ENCODE measurements at regions not wholly inside any gene's neighbourhood (a gene's known extent, or its start where the extent isn't known, plus 50 kb on each side); places are given as distances from the start of the nearest gene placed in this dataset.
"Not testable (repeated sequence)": the region's sequence is repeated elsewhere in the genome, so short reads cannot be mapped to it uniquely, and the experiment has no call there.

GRCh38 chr13:87570669-87571068 is 100.5 kb upstream of the SLITRK5 start:
- no peak for DNase-seq (ENCODE audit: low read depth)
- TF ChIP-seq, protein P1, sequence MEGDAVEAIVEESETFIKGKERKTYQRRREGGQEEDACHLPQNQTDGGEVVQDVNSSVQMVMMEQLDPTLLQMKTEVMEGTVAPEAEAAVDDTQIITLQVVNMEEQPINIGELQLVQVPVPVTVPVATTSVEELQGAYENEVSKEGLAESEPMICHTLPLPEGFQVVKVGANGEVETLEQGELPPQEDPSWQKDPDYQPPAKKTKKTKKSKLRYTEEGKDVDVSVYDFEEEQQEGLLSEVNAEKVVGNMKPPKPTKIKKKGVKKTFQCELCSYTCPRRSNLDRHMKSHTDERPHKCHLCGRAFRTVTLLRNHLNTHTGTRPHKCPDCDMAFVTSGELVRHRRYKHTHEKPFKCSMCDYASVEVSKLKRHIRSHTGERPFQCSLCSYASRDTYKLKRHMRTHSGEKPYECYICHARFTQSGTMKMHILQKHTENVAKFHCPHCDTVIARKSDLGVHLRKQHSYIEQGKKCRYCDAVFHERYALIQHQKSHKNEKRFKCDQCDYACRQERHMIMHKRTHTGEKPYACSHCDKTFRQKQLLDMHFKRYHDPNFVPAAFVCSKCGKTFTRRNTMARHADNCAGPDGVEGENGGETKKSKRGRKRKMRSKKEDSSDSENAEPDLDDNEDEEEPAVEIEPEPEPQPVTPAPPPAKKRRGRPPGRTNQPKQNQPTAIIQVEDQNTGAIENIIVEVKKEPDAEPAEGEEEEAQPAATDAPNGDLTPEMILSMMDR (IDR thresholded peaks at IDR 0.05; ENCODE audit: insufficient read depth, low read depth, low read length, missing control alignments), result no peak
- no peak overlapping the region for H3K4me3 ChIP-seq (ENCODE audit: low read depth, low read length)

DNA sequence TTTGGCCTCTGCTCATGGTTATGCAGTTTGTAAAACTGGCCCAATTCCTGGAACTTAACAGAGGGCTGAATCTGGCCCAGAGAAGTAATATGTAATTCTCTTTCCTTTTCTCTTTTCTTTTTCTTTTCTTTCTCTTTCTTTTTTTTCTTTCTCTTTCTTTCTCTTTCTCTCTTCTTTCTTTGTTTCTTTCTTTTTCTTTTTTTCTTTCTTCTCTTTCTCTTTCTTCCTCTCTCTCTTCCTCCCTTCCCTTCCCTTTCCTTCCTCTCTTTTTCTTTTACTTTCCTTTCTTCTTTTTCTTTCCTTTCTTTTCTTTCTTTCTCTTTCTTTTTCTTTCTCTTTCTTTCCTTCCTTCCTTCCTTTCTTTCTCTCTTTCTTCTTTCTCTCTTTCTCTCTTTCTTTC is 88.8 kb upstream of the SLITRK5 start:
- DNase-seq (ENCODE audit: low read depth), result no peak
- TF ChIP-seq, protein P1 (IDR thresholded peaks at IDR 0.05; ENCODE audit: insufficient read depth, low read depth, low read length, missing control alignments), result no peak
- H3K4me3 ChIP-seq (ENCODE audit: low read depth, low read length), result no peak overlapping the region

GRCh38 chr13:87590518-87590917 is 80.7 kb upstream of the SLITRK5 start:
- TF ChIP-seq, protein P1 (IDR thresholded peaks at IDR 0.05; ENCODE audit: insufficient read depth, low read depth, low read length, missing control alignments), result no peak
- H3K4me3 ChIP-seq (ENCODE audit: low read depth, low read length), result no peak overlapping the region
- DNase-seq (ENCODE audit: low read depth), result no peak

GRCh38 chr13:87604437-87604836 is 66.7 kb upstream of the SLITRK5 start:
- not testable (repeated sequence) for H3K4me3 ChIP-seq (ENCODE audit: low read depth, low read length); DNase-seq (ENCODE audit: low read depth)

- no peak for DNase-seq (ENCODE audit: low read depth)
- TF ChIP-seq, protein P1 (IDR thresholded peaks at IDR 0.05; ENCODE audit: insufficient read depth, low read depth, low read length, missing control alignments), result no peak
- no peak overlapping the region for H3K4me3 ChIP-seq (ENCODE audit: low read depth, low read length)
These were observed 63.9 kb upstream of the SLITRK5 start for GRCh38 chr13:87607266-87607665.

DNA sequence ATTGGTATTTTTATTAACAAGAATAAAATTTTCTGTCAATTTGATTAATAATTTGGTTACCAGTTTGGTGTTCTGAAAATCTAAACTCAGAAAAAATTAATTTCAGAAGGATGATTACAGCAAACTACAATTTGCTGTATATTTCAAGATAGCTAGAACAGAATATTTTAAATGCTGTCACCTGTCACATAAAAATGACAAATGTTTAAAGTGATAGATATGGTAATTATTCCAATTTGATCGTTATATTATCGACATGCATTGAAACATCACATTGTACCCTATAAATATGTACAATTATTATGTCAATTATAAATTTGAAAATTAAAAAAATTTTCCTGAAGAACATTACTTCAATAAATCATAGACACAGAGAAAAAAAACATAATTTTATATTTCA is 56.9 kb upstream of the SLITRK5 start:
- TF ChIP-seq, protein P1 (IDR thresholded peaks at IDR 0.05; ENCODE audit: insufficient read depth, low read depth, low read length, missing control alignments), result no peak
- no peak overlapping the region for H3K4me3 ChIP-seq (ENCODE audit: low read depth, low read length)
- no peak for DNase-seq (ENCODE audit: low read depth)

Data from GM12865 (cell line).